ENCODE measurements at regions not wholly inside any gene's neighbourhood (a gene's known extent, or its start where the extent isn't known, plus 50 kb on each side); places are given as distances from the start of the nearest gene placed in this dataset.

DNA sequence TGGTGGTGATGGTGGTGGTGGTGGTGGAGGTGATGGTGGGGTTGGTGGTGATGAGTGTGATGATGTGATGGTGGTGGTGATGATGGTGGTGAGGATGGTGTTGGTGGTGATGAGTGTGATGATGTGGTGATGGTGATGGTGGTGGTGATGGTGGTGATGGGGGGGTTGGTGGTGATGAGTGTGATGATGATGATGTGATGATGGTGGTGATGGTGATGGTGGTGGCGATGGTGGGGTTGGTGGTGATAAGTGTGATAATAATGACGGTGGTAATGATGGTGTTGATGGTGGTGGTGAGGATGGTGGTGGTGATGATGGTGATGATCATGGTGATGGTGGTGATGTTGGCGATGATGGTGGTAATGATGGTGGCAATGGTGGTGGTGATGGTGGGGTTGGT, 67.7 kb downstream of the RRM2 start:
- TF ChIP-seq GABPA (IDR thresholded peaks at IDR 0.05 in 1 of 2, conservative IDR thresholded peaks at IDR 0.05 in 1 of 2) (no peak), RXRA (IDR thresholded peaks at IDR 0.05) (no peak), HNF4A (conservative IDR thresholded peaks at IDR 0.05) (no peak), NR2F2 (IDR thresholded peaks at IDR 0.05) (no peak), YY1 (IDR thresholded peaks at IDR 0.05) (no peak), JUND (IDR thresholded peaks at IDR 0.05) (no peak), SP1 (IDR thresholded peaks at IDR 0.05) (no peak), EGR1 (IDR thresholded peaks at IDR 0.05; ENCODE audit: low read depth in 2 of 2) (no peak), TAF1 (conservative IDR thresholded peaks at IDR 0.05) (no peak), HNF4G (IDR thresholded peaks at IDR 0.05) (no peak)
- TF ChIP-seq, protein P1, sequence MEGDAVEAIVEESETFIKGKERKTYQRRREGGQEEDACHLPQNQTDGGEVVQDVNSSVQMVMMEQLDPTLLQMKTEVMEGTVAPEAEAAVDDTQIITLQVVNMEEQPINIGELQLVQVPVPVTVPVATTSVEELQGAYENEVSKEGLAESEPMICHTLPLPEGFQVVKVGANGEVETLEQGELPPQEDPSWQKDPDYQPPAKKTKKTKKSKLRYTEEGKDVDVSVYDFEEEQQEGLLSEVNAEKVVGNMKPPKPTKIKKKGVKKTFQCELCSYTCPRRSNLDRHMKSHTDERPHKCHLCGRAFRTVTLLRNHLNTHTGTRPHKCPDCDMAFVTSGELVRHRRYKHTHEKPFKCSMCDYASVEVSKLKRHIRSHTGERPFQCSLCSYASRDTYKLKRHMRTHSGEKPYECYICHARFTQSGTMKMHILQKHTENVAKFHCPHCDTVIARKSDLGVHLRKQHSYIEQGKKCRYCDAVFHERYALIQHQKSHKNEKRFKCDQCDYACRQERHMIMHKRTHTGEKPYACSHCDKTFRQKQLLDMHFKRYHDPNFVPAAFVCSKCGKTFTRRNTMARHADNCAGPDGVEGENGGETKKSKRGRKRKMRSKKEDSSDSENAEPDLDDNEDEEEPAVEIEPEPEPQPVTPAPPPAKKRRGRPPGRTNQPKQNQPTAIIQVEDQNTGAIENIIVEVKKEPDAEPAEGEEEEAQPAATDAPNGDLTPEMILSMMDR (IDR thresholded peaks at IDR 0.05; ENCODE audit: low read depth, low read length, missing input control), result no peak
- TF ChIP-seq, protein P2, sequence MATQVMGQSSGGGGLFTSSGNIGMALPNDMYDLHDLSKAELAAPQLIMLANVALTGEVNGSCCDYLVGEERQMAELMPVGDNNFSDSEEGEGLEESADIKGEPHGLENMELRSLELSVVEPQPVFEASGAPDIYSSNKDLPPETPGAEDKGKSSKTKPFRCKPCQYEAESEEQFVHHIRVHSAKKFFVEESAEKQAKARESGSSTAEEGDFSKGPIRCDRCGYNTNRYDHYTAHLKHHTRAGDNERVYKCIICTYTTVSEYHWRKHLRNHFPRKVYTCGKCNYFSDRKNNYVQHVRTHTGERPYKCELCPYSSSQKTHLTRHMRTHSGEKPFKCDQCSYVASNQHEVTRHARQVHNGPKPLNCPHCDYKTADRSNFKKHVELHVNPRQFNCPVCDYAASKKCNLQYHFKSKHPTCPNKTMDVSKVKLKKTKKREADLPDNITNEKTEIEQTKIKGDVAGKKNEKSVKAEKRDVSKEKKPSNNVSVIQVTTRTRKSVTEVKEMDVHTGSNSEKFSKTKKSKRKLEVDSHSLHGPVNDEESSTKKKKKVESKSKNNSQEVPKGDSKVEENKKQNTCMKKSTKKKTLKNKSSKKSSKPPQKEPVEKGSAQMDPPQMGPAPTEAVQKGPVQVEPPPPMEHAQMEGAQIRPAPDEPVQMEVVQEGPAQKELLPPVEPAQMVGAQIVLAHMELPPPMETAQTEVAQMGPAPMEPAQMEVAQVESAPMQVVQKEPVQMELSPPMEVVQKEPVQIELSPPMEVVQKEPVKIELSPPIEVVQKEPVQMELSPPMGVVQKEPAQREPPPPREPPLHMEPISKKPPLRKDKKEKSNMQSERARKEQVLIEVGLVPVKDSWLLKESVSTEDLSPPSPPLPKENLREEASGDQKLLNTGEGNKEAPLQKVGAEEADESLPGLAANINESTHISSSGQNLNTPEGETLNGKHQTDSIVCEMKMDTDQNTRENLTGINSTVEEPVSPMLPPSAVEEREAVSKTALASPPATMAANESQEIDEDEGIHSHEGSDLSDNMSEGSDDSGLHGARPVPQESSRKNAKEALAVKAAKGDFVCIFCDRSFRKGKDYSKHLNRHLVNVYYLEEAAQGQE (IDR thresholded peaks at IDR 0.05), result no peak
- TF ChIP-seq, protein P3, sequence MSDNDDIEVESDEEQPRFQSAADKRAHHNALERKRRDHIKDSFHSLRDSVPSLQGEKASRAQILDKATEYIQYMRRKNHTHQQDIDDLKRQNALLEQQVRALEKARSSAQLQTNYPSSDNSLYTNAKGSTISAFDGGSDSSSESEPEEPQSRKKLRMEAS (IDR thresholded peaks at IDR 0.05), result no peak
- TF ChIP-seq, protein P4, sequence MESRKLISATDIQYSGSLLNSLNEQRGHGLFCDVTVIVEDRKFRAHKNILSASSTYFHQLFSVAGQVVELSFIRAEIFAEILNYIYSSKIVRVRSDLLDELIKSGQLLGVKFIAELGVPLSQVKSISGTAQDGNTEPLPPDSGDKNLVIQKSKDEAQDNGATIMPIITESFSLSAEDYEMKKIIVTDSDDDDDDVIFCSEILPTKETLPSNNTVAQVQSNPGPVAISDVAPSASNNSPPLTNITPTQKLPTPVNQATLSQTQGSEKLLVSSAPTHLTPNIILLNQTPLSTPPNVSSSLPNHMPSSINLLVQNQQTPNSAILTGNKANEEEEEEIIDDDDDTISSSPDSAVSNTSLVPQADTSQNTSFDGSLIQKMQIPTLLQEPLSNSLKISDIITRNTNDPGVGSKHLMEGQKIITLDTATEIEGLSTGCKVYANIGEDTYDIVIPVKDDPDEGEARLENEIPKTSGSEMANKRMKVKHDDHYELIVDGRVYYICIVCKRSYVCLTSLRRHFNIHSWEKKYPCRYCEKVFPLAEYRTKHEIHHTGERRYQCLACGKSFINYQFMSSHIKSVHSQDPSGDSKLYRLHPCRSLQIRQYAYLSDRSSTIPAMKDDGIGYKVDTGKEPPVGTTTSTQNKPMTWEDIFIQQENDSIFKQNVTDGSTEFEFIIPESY (IDR thresholded peaks at IDR 0.05), result no peak

Data from liver (tissue), 3 donors.